ENCODE measurements at regions not wholly inside any gene's neighbourhood (a gene's known extent, or its start where the extent isn't known, plus 50 kb on each side); places are given as distances from the start of the nearest gene placed in this dataset.

DNA sequence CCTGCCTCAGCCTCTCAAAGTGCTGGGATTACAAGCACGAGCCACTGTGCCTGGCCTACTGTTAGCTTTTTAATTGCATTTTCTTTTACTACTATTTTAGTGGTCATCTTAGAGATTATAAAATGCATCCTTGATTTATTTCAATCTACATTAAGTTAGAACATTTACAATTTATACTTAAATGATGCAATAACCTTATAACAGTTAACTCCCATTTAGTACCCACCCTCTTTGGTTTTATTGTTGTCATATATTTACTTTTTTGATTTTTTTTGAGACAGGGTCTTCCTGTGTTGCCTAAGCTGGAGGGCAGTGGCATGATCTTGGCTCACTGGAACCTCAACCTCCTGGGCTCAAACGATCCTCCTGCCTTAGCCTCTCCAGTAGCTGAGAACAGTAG lies 77.3 kb downstream of the PPCDC start:
- no peak for TF ChIP-seq POLR2A (IDR thresholded peaks at IDR 0.05)
- TF ChIP-seq, protein P1, sequence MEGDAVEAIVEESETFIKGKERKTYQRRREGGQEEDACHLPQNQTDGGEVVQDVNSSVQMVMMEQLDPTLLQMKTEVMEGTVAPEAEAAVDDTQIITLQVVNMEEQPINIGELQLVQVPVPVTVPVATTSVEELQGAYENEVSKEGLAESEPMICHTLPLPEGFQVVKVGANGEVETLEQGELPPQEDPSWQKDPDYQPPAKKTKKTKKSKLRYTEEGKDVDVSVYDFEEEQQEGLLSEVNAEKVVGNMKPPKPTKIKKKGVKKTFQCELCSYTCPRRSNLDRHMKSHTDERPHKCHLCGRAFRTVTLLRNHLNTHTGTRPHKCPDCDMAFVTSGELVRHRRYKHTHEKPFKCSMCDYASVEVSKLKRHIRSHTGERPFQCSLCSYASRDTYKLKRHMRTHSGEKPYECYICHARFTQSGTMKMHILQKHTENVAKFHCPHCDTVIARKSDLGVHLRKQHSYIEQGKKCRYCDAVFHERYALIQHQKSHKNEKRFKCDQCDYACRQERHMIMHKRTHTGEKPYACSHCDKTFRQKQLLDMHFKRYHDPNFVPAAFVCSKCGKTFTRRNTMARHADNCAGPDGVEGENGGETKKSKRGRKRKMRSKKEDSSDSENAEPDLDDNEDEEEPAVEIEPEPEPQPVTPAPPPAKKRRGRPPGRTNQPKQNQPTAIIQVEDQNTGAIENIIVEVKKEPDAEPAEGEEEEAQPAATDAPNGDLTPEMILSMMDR (IDR thresholded peaks at IDR 0.05), result no peak

All from lower leg skin (tissue), 3 donors.